Activated CD8-positive, alpha-beta memory T cell treated with anti-CD3 and anti-CD28 coated beads, Interleukin-2, amount 50 U/mL, for 24 hours (primary cell): ENCODE measurements at regions not wholly inside any gene's neighbourhood (a gene's known extent, or its start where the extent isn't known, plus 50 kb on each side); places are given as distances from the start of the nearest gene placed in this dataset.

Experiments used
- DNase-seq: peaks from one replicate; pipeline ENCODE4 v3.0.0-alpha.2; 2020; ENCODE audit errors: extremely low read depth

DNA sequence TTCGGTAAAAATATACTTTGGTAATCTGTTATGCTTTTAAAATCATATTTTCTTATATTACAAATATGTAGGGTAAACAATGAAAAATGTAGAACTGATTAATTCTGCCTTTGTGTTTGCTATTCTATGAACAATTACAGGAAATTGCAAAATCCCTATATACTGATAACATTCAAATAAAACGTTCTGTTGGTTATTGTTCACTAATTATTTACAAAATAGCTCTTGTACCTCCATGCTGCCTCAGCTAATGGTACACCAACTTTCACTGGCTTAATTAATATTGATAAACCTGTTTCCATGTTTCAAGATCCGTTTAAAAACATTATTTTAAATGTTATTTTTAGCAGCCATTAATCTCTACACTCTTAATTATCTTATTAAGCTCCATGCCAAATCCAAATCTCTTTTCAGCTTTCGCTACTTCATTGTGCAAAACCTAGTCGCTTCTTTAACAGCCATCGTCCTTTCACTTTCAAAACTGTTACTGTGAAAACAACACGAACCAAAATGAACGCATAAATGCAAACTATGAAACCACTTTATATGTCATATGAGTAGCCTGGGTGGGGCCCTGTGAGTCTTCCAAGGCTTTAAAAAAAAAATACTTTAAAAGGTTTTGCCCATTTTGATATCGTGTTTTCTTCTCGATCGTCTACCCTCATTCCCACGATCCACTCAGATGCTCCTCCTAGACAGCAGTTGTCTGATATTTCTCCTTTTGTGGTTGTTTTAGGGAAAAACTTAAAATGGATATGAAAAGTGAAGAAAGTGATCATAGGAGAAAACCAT lies 807.1 kb downstream of the USP25 start:
- no peak for DNase-seq

DNA sequence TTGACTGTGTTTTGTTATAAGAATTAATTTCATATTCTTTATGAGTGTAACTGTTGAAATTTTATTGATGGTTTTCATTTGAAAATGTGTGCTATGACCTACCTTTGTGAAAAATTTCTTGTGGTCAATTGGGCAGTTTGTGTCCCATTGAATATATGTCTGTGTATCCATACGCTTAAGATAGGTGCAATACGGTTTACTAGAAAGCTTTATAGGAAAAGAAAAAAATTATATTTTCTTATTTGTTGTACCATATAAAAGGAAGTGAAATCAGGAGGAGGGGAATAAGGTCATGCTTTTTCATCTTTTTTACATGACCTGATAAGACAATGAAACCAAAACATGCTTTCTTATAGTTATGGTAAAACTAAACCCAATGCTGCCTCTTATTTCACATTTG lies 807.7 kb downstream of the USP25 start:
- DNase-seq: no peak

- no peak for DNase-seq
Measured at GRCh38 chr21:16538405-16538804, 808.6 kb downstream of the USP25 start.

- no peak for DNase-seq
Measured at GRCh38 chr21:16538936-16539440, 809.2 kb downstream of the USP25 start.

- no peak for DNase-seq
Measured at GRCh38 chr21:16540966-16541727, 811.4 kb downstream of the USP25 start.

DNA sequence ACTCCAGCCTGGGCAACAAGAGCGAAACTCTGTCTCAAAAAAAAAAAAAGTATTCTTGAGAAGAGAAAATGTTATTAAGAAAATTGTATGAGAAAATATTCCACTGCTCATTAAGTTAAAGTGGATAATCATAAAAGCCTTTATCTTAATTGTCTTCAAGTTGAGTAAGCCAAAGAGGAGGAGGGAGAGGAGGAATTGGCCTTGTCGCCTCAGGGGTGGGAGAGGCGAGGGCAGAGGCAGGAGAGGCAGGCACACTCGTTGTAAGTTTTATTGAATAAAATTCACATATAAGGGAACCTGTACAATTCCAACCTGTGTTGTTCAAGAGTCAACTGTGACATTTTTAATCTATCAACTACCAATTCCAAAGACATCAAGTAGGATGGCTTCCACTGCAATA lies 820.3 kb downstream of the USP25 start:
- DNase-seq: no peak

DNA sequence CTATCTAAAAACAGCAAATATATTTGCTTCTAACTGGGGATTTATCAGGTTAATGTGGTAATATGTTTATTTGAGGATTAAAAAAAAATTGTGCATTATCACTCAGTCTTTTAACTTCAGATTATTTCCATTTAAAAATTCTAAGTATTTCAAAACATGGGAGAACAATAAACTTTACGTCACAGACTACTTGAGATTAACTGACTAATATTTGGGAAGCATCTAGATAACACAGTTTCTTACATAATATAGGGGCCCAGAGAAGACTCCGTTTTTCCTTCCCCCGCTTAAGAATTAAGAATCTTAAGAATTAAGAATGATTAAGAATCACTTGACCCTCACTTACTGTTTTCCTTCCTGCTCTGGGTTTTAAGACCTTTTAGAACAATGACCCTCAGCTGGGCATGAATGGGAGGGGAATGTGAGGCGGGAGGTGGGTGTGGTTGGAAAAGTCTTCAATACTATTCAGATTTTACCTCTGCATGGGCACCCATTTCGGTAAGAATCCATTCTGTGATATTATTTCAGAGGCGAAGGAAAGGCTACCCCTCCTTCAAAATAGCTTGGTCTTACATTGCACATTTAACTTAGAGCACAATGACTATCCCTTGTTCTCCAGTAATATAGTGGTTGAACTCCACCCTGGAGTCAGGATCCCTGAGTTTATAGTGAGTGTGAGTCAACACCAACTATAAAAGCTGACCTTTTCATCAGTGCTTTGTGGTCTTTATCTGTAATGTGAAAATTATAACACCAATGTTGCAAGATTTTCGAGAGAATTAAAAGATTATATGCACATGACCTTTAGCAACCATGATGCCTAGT lies 821.3 kb downstream of the USP25 start:
- no peak for DNase-seq

DNA sequence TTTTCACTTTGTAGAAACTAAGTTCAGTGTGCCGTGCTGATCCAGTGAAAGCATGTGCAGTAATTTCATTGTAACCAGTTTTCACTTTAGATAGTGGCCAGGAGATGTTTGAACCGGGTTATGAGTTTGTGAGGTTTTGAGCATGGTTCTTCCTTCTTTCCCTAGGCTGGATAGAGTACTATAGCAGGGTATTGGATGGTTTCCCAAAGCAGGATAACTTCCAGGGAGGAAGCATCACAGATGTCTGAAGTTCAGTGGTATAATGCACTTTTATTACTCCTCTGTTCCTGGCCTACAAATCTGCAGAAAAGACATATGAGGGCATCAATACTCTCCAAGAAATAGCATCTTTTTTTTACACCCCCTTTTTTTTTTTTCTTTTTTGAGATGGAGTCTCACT lies 823.1 kb downstream of the USP25 start:
- no peak for DNase-seq

DNA sequence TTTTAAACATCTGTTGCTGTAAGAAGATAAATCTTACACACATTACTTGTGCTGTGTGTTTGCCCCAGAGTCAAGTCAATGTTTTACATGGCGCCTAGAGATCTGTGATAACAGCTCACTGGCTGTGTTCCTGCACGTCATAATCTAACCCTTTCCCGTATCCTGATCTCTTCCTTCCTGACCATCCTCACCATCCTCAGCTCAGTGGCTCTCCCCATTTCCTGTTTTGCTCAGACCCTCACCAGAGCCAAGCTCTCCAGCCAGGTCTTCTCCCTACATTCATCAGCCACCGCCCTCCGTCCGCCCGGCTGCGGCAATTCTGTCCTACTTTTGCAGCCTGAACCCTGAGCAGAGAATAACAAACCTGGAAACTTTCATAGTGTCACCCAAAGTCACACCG lies 824.7 kb downstream of the USP25 start:
- DNase-seq: no peak

- DNase-seq: no peak
Measured at GRCh38 chr21:16563116-16563515, 833.3 kb downstream of the USP25 start.

DNA sequence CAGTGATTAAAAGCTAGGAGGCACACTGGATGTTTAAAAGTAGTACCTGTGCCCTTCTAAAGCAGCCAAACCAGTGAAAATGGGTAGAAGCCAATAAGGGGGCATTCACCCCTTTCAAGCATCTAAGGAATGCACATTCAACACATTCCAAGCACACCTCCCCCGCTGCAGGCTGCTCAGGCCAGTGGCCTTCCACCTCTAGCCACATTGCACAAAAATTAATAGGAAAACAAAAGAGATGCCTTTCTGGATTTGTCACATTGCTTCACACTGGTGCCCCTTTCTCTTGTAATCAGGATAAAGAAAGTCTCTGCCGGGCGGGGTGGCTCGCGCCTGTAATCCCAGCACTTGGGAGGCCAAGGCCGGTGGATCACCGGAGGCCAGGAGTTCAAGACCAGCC lies 834.0 kb downstream of the USP25 start:
- DNase-seq: no peak

- no peak for DNase-seq
Measured at GRCh38 chr21:16568244-16568643, 838.5 kb downstream of the USP25 start.

DNA sequence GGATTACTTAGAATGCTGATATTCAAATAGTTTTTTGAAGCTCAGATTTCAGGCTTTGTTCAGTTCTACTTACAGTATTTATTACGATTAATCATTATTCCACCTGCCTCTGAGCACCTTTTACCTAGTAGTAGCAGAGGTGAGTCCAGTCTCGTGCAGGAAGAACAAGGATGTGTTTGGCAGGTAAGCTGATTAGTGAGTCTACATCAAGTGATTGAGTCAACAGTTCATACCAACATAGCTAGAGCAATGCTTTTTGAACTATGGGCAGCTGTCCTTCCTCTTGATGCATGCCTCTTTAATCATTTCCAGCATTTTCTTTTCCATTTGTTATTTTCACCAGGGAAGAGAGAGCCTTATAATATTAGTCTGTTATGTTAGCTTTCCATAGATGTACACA lies 838.9 kb downstream of the USP25 start:
- no peak for DNase-seq

DNA sequence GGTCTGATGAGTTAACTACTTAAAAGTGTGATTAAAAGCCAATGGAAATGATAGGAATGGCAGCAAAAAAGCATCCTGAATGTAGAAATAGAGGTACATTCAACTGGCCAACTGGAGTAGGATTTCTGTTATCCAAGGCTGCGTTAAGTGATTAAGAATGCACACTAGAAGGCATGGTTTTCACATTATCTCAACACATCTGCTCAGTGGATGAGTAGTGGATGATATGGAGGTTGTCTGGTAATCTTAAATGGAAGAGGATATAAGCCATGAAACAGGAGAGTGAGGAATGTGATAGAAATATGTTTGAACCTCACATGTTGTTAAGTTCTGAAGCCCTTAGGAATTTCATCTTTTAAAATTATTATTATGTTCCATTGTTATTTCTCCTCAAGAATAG lies 839.9 kb downstream of the USP25 start:
- no peak for DNase-seq

DNA sequence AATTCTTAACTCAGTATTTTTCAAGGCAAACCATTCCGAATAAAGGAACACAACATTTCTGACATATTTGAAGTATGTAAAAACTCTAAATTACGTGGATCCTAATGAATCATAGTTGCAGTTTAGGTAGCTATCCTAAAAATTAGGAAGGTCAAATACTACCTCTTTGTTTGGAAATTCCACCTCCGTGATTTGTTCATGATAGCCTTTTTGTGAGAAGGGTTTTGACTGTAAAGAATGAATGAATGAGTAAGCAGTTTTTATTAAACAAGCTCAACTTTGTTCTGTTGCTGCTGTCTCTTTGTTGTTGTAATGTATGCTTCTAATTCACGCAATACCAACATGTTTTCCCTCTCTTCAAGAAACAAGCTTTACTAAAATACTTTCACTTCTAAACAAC lies 840.4 kb downstream of the USP25 start:
- no peak for DNase-seq

DNA sequence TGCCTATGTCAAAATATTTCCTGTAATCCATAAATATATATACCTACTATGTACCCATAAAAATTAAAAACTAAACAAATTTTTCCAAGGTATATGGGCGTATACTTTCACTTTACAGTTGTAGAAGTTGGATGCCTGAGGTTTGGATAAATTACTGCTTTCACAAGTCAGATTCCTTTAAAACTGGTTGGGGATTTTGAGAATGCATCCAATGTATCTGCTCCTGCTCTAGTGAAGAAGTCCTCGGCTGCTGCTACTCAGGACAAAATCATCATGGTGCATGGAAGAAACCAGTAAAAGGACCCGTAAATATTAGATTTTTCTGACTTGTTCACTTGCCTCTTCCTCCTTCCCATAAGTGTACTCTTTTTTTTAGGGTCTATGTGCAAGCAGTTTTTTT lies 841.1 kb downstream of the USP25 start:
- no peak for DNase-seq

GRCh38 chr21:16571594-16571993 lies 841.8 kb downstream of the USP25 start:
- no peak for DNase-seq

- no peak for DNase-seq
Measured at GRCh38 chr21:16572032-16572431, 842.2 kb downstream of the USP25 start.

DNA sequence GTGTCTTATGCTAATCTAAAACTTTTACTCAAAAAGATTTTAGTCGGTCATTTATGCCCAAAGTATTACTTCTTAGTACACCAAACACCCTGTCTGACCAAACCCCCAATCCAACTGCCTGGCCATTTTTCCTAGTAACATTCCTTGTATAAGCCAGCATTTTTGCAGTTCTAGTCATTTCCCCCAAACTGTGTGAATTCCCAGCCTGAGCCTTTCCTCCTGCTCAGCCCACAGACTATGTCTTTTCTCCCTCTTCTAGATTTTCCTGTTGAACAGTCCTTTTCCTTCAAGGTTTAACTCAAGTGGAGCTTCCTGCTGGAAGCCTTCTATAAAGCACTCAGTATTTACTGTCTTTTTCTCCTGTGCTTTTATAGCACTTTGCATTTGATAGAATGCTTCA lies 843.8 kb downstream of the USP25 start:
- DNase-seq: no peak

- no peak for DNase-seq
Measured at GRCh38 chr21:16577975-16578374, 848.2 kb downstream of the USP25 start.

DNA sequence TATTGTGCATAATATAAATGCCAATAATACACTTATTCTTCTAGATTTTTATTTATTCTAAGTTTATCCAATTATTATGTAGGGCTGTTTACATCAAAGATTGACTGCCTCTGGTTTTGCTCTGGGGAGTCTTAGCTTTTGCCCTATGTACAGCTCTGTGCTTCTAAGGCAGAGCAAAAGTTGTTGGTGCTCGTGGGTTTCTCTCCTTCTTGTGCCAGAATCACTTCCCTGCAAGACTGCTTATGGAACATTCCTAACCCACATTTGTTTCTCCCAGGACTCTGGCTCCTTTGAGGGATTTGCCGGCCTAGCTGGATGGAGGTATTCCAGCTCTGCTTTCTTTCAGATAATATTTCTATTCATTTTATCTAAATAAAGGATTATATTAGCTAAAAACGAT lies 849.1 kb downstream of the USP25 start:
- DNase-seq: no peak

DNA sequence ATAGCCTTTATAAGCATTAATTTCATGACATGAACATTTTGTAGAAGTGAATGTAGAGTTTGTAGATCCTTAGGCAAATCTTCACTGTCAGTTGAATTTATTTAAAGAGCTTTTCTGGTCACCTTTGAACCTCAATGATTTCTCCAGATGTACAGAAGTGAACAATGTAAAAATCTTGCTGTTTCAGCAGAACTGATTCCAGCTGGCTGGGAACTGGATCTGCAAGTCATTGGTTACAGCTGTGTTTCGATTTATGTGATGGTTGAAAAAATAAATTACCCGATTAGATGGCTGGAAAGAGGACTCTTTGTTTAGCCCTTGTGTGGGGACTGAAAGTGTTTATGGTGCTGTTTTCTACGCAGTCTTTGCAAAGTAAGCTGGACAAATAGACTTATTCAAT lies 849.8 kb downstream of the USP25 start:
- no peak for DNase-seq
